Stimulated activated naive CD8-positive, alpha-beta T cell treated with anti-CD3 and anti-CD28 coated beads, Interleukin-15, Interleukin-2, amounts not matched to agents 100 ng/mL and 50 ng/mL, for 24 hours (primary cell): ENCODE measurements at regions not wholly inside any gene's neighbourhood (a gene's known extent, or its start where the extent isn't known, plus 50 kb on each side); places are given as distances from the start of the nearest gene placed in this dataset.

Experiments
- H3K27ac Mint-ChIP-seq: one replicate; pipeline ENCODE4 v1.8.0; 2021; ENCODE audit warnings: mild to moderate bottlenecking, mixed read lengths
- H3K27me3 Mint-ChIP-seq: one replicate; pipeline ENCODE4 v1.8.0; 2021; ENCODE audit warnings: mixed read lengths
- H3K36me3 Mint-ChIP-seq: one replicate; pipeline ENCODE4 v1.8.0; 2021; ENCODE audit warnings: low read depth, mixed read lengths
- H3K4me1 Mint-ChIP-seq: one replicate; pipeline ENCODE4 v1.8.0; 2021; ENCODE audit warnings: low read depth, mixed read lengths
- H3K4me3 Mint-ChIP-seq: one replicate; pipeline ENCODE4 v1.8.0; 2021; ENCODE audit warnings: mild to moderate bottlenecking, mixed read lengths
- H3K9me3 Mint-ChIP-seq: one replicate; pipeline ENCODE4 v1.8.0; 2021; ENCODE audit warnings: mixed read lengths

DNA sequence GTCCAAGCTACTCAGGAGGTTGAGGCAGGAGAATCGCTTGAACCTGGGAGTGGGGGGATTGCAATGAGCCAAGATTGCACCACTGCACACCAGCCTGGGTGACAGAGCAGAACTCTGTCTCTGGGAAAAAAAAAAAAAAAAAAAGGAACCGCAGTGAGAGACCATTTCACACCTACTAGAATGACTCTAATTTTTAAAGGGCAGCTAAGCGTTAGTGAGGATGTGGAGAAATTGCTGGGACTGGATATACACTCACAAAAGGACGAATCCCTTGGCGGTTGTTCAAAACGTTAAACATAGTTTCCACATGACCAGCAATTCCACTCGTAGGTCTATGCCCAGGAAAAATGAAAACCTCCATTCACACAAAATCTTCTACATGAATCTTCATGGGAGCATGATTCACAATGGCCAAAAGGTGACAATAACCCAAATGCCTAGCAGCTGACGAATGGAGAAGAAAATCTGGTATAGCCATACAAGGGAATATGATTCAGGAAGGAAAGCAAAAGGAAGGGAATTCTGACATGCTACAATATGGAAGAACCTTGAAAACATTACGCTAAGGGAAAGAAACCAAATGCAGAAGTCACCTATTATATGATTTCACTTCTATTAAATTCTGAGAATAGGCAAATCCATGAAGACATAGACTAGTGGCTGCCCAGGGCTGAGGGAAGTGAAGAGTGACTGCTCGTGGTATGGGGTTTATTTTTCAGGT is 127.0 kb downstream of the CHSY1 start:
- Mint-ChIP-seq H3K27ac (peak overlapping the region; percentile 38), H3K36me3 (no peaks in the 10 kb centered on the region), H3K27me3 (no peaks in the 10 kb centered on the region), H3K9me3 (no peaks in the 10 kb centered on the region), H3K4me3 (peak overlapping the region; percentile 18), H3K4me1 (peaks cover 82% of the 10 kb centered on the region)

DNA sequence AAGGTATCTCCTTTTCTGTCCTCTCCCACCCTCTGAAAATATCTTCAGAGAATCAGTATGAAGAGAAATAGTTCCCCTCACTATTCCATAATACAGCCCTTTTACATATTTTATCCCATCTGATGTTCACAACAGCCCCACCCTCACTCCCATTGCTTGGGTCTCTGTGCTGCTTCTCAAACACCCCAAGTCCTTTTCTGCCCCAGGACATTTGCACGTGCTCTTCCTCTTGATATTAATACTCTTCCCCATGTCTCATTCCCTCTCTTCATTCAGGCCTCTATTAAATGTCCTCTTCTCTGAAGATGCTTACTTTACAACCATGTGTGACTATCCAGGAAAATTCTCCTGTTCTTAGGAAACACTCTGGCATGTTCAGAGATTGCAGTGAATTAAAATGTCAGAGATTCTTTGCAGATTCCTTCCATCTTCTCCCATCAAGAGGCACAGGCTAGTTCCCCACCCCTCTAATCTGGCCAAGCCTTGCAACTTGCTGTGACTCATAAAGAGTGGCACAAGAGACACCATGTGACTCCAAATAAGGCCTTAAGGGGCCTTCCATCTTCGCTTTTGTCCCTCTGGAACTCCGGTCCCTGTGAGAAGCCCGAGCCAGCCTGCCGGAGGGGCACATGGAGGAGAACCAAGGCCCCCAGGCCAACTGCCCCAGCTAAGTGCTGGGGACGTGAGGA is 128.5 kb downstream of the CHSY1 start:
- H3K4me1 Mint-ChIP-seq, result peaks cover 72% of the 10 kb centered on the region
- H3K9me3 Mint-ChIP-seq, result no peaks in the 10 kb centered on the region
- no peaks in the 10 kb centered on the region for H3K27me3 Mint-ChIP-seq
- no peak overlapping the region for H3K4me3 Mint-ChIP-seq
- H3K27ac Mint-ChIP-seq, result peak overlapping the region; percentile 10
- no peaks in the 10 kb centered on the region for H3K36me3 Mint-ChIP-seq

DNA sequence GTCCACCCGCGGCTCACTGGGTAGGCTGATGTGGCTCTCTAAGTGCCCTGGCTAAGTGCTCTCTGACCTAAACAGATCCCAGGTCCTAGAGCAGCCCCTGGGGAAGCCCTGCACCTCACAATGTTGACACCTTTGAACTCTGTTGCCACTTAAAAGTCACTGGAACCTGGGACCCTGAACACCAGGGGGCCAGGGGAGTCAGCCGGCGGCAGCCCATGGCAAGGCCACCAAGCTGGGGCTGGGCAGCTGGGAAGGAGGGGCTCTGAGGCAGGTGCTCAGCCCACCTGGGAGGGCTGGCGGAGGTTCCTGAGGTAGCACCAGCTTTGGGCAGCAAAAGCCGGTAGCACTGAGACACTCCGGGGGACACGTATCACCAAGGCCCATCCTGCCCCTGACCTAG is 129.0 kb downstream of the CHSY1 start:
- no peaks in the 10 kb centered on the region for H3K9me3 Mint-ChIP-seq
- H3K4me3 Mint-ChIP-seq, result no peak overlapping the region
- H3K4me1 Mint-ChIP-seq, result peaks cover 66% of the 10 kb centered on the region
- H3K27me3 Mint-ChIP-seq, result no peaks in the 10 kb centered on the region
- H3K36me3 Mint-ChIP-seq, result no peaks in the 10 kb centered on the region
- H3K27ac Mint-ChIP-seq, result no peak overlapping the region

DNA sequence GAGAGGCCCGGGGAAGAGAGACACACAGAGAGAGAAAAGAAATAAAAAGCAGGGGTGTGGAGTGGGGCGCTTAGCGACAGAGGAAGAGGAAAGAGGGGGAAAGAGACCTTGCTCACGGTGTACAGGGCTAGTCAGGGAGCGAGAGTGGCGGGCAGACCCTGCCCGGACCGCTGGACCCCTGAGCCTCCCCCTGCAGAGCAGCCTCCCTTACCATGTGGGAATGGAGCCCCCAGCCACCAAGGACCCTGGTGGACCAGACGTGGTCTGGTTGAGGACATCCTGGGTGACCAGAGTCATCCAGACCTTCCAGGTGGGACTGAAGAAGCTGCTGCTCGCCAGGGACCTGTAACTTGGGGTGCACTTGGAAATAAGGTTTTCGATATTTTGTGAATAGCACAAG is 129.6 kb downstream of the CHSY1 start:
- no peaks in the 10 kb centered on the region for H3K36me3 Mint-ChIP-seq

DNA sequence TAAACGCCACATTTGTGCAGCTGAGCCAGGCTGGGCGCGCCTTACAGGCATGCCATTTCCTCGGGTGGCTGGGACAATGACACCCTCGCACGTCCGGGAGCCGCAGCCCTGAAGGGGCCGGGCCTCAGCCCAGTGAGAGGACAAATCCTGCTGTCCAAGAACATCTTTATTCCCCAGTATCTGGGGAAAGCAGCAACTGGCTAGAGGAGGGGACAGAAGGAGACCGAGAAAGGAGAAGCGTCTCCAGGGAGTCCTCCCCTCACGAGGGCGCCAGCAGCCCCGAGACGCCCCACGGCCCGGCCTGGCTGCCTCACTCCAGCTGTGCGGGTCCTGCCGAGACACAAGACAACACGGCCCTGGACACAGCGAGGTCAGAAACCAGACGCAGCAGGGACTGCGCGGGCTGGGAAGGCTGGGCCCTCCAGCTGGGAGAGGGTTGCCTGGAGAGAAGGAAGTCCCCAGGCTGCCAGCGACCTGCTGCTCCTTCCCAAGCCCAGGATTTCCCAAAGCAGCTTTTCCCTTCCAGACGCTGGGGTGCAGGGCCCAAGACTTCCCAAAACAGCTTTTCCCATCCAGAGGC is 130.2 kb downstream of the CHSY1 start:
- no peaks in the 10 kb centered on the region for H3K36me3 Mint-ChIP-seq
- H3K27me3 Mint-ChIP-seq, result no peaks in the 10 kb centered on the region
- H3K4me1 Mint-ChIP-seq, result peaks cover 56% of the 10 kb centered on the region
- peak overlapping the region; percentile 71 for H3K4me3 Mint-ChIP-seq
- H3K9me3 Mint-ChIP-seq, result no peaks in the 10 kb centered on the region
- H3K27ac Mint-ChIP-seq, result peak overlapping the region; percentile 87

More for the DNA sequence above, 129.6 kb downstream of the CHSY1 start:
- no peaks in the 10 kb centered on the region for H3K9me3 Mint-ChIP-seq
- peak overlapping the region; percentile 71 for H3K4me3 Mint-ChIP-seq
- H3K4me1 Mint-ChIP-seq, result peaks cover 61% of the 10 kb centered on the region
- H3K27me3 Mint-ChIP-seq, result no peaks in the 10 kb centered on the region
- H3K27ac Mint-ChIP-seq, result peak overlapping the region; percentile 87

DNA sequence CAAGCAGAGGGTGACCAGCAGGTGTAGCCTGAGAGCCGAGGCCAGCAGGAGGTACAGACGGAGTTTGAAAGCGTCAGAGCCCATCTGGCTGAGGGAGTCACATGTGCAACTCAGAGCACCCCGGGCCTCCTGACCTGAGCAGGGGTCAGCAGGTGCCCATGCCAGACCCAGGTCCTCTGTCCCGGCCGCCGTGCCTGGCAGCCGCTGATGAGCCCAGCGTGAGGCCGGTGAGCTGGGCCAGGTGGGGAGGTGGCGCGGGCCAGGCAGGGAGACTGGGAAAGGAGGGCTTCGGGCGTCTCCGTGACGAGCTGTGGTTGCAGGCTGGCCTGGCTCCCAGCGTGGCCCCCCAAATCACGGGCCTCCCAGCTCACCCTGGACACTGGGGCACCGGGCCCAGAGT is 130.9 kb downstream of the CHSY1 start:
- no peaks in the 10 kb centered on the region for H3K9me3 Mint-ChIP-seq
- peaks cover 56% of the 10 kb centered on the region for H3K4me1 Mint-ChIP-seq
- H3K4me3 Mint-ChIP-seq, result no peak overlapping the region
- no peak overlapping the region for H3K27ac Mint-ChIP-seq
- no peaks in the 10 kb centered on the region for H3K36me3 Mint-ChIP-seq
- H3K27me3 Mint-ChIP-seq, result no peaks in the 10 kb centered on the region

DNA sequence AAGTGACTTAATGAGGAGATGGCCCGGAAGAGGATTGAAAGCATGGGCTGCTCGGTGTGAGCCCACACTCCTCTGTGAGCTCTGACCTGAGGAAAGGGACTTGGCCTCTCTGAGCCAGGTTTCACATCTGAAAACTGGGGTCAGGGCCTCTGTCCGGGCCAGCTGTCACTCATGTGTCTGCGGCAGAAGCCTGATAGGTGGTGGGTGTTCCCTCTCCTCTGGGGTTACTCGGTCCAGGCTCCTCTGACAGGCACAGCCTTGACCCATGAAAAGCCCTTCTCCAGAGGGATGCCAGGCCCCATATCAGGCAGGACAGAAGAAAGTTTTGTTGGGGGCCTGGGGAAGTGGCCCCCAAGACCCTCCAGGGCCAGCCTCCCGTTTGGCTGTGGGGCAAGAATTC is 131.4 kb downstream of the CHSY1 start:
- no peaks in the 10 kb centered on the region for H3K27me3 Mint-ChIP-seq
- H3K36me3 Mint-ChIP-seq, result no peaks in the 10 kb centered on the region
- H3K4me1 Mint-ChIP-seq, result peaks cover 51% of the 10 kb centered on the region
- H3K4me3 Mint-ChIP-seq, result no peak overlapping the region
- no peaks in the 10 kb centered on the region for H3K9me3 Mint-ChIP-seq
- peak overlapping the region; percentile 45 for H3K27ac Mint-ChIP-seq
